ENCODE measurements at regions not wholly inside any gene's neighbourhood (a gene's known extent, or its start where the extent isn't known, plus 50 kb on each side); places are given as distances from the start of the nearest gene placed in this dataset.

DNA sequence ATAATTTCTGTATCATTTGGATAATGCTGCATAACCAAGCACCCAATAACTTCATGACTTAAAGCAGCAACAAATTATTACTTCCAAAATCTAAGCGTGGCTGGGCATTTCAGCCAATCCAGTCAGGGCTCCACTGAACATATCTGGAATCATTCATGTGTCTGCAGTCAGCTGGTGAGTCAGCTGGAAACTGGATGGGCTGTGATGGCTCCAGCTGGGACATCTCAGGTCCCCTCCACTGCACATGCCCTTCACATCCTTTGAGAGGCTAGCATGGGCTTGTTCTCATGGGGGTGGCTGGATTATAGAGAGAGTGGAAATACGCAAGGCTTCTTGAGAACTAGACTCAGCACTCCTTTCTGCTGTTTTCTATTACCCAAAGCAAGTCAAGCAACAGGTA lies 961.9 kb downstream of the DIAPH3 start:
- no peak overlapping the region for H3K4me3 ChIP-seq
- ChIA-PET CTCF (no interaction called here), POLR2A (ENCODE audit: unreplicated experiment) (no interaction called here)
- H4K20me1 ChIP-seq (ENCODE audit: insufficient read depth): no peaks in the 10 kb centered on the region
- no peaks in the 10 kb centered on the region for H3K36me3 ChIP-seq (ENCODE audit: low read depth)
- BruUV-seq (replicated peaks): no TSS peak
- H3K9me3 ChIP-seq (ENCODE audit: insufficient read depth, low read depth): no peaks in the 10 kb centered on the region
- H3K27ac ChIP-seq: no peak overlapping the region
- no peaks in the 10 kb centered on the region for H3K27me3 ChIP-seq (ENCODE audit: insufficient read depth, low read depth)
- intact Hi-C loops (cut with micrococcal nuclease; ENCODE audit: unreplicated experiment): no loop called here
- no peaks in the 10 kb centered on the region for H3K79me2 ChIP-seq (ENCODE audit: low read depth)
- no peaks in the 10 kb centered on the region for H3K9me2 ChIP-seq (ENCODE audit: insufficient read depth)
- no peak overlapping the region for H2AFZ ChIP-seq
- no peak overlapping the region for H3K4me2 ChIP-seq
- TF ChIP-seq, protein P1, sequence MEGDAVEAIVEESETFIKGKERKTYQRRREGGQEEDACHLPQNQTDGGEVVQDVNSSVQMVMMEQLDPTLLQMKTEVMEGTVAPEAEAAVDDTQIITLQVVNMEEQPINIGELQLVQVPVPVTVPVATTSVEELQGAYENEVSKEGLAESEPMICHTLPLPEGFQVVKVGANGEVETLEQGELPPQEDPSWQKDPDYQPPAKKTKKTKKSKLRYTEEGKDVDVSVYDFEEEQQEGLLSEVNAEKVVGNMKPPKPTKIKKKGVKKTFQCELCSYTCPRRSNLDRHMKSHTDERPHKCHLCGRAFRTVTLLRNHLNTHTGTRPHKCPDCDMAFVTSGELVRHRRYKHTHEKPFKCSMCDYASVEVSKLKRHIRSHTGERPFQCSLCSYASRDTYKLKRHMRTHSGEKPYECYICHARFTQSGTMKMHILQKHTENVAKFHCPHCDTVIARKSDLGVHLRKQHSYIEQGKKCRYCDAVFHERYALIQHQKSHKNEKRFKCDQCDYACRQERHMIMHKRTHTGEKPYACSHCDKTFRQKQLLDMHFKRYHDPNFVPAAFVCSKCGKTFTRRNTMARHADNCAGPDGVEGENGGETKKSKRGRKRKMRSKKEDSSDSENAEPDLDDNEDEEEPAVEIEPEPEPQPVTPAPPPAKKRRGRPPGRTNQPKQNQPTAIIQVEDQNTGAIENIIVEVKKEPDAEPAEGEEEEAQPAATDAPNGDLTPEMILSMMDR (conservative IDR thresholded peaks at IDR 0.05): no peak
- TF ChIP-seq EZH2 (IDR thresholded peaks at IDR 0.05; ENCODE audit: low read depth): no peak
- no peak for DNase-seq
- H3K4me1 ChIP-seq (replicated peaks; ENCODE audit: insufficient read depth): no peaks in the 10 kb centered on the region
- no peaks in the 10 kb centered on the region for H3F3A ChIP-seq (ENCODE audit: insufficient read depth, low read depth)

DNA sequence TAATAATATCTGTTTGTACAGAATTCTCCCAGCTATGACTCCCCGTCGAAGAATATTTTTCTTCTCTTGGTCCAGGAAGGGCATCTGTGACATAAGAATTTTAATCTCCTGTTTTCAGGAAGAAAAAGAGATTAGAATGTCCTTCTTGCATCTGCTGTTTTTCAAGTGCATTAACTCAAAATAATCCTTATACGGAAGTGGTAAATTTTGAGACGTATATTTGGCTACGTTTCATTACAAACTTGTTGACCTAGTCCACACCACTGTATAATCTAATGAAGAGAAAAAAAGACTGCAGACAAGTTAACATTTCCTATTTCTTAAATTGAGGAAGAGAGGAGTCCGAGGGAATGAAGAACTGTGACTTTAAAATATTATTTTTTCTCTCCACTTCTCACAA lies 959.9 kb downstream of the DIAPH3 start:
- POLR2A ChIA-PET (ENCODE audit: unreplicated experiment): no interaction called here
- H2AFZ ChIP-seq: no peak overlapping the region
- no peaks in the 10 kb centered on the region for H3K79me2 ChIP-seq (ENCODE audit: low read depth)
- BruUV-seq (replicated peaks): no TSS peak
- no peak for DNase-seq
- no peak overlapping the region for H3K27ac ChIP-seq
- no peaks in the 10 kb centered on the region for H4K20me1 ChIP-seq (ENCODE audit: insufficient read depth)
- no peak overlapping the region for H3K4me3 ChIP-seq
- TF ChIP-seq, protein P1 (conservative IDR thresholded peaks at IDR 0.05): no peak
- no peak for TF ChIP-seq EZH2 (IDR thresholded peaks at IDR 0.05; ENCODE audit: low read depth)
- H3K27me3 ChIP-seq (ENCODE audit: insufficient read depth, low read depth): no peaks in the 10 kb centered on the region
- no peak overlapping the region for H3K4me2 ChIP-seq
- intact Hi-C loops (cut with micrococcal nuclease; ENCODE audit: unreplicated experiment): no loop called here
- CTCF ChIA-PET: no interaction called here
- H3K9me3 ChIP-seq (ENCODE audit: insufficient read depth, low read depth): no peaks in the 10 kb centered on the region
- no peaks in the 10 kb centered on the region for H3K4me1 ChIP-seq (replicated peaks; ENCODE audit: insufficient read depth)
- H3K36me3 ChIP-seq (ENCODE audit: low read depth): no peaks in the 10 kb centered on the region
- H3F3A ChIP-seq (ENCODE audit: insufficient read depth, low read depth): no peaks in the 10 kb centered on the region
- H3K9me2 ChIP-seq (ENCODE audit: insufficient read depth): no peaks in the 10 kb centered on the region

GRCh38 chr13:59205501-59205900 lies 958.2 kb downstream of the DIAPH3 start:
- intact Hi-C loops (cut with micrococcal nuclease; ENCODE audit: unreplicated experiment): no loop called here
- DNase-seq: no peak
- TF ChIP-seq EZH2 (IDR thresholded peaks at IDR 0.05; ENCODE audit: low read depth): no peak
- TF ChIP-seq, protein P1 (conservative IDR thresholded peaks at IDR 0.05): no peak
- no peaks in the 10 kb centered on the region for H3K79me2 ChIP-seq (ENCODE audit: low read depth)
- H3F3A ChIP-seq (ENCODE audit: insufficient read depth, low read depth): no peaks in the 10 kb centered on the region
- H3K27ac ChIP-seq: no peak overlapping the region
- no TSS peak for BruUV-seq (replicated peaks)
- ChIA-PET CTCF (no interaction called here), POLR2A (ENCODE audit: unreplicated experiment) (no interaction called here)
- H3K4me2 ChIP-seq: no peak overlapping the region
- H3K4me1 ChIP-seq (replicated peaks; ENCODE audit: insufficient read depth): no peaks in the 10 kb centered on the region
- no peak overlapping the region for H2AFZ ChIP-seq
- no peak overlapping the region for H3K4me3 ChIP-seq
- no peaks in the 10 kb centered on the region for H3K36me3 ChIP-seq (ENCODE audit: low read depth)
- no peaks in the 10 kb centered on the region for H4K20me1 ChIP-seq (ENCODE audit: insufficient read depth)
- no peaks in the 10 kb centered on the region for H3K27me3 ChIP-seq (ENCODE audit: insufficient read depth, low read depth)
- H3K9me2 ChIP-seq (ENCODE audit: insufficient read depth): no peaks in the 10 kb centered on the region
- no peaks in the 10 kb centered on the region for H3K9me3 ChIP-seq (ENCODE audit: insufficient read depth, low read depth)
